Panc1 (cell line): ENCODE measurements at regions not wholly inside any gene's neighbourhood (a gene's known extent, or its start where the extent isn't known, plus 50 kb on each side); places are given as distances from the start of the nearest gene placed in this dataset.

ENCODE experiments used
- ATAC-seq: fragments of 200-7000 bp; cut with Tn5 transposase; 2 replicates; pipeline ENCODE4 v1.9.1; 2020; ENCODE audit warnings: mild to moderate bottlenecking, moderate library complexity
- BruUV-seq: library from RNA; stranded (reverse); fragments of 400-500 nt; replicated peaks from 2 replicates; lab custom pipeline; 2021; lab: Mats Ljungman, UMichigan
- CTCF ChIA-PET: fragments of 300-600 bp; sonication (Branson Sonifier 250); formaldehyde crosslinking; loops from one replicate; lab custom pipeline; 2022; ENCODE audit warnings: antibody characterized with exemption; lab: Charles Lee
- POLR2A ChIA-PET: fragments of 300-600 bp; sonication (Branson Sonifier 250); formaldehyde crosslinking; loops from one replicate; lab custom pipeline; 2022; ENCODE audit warnings: antibody characterized with exemption; lab: Charles Lee
- DNase-seq: peaks from one replicate; pipeline ENCODE4 v3.0.0-alpha.2; 2010; ENCODE audit warnings: low read depth, low spot score
- H3K27ac ChIP-seq: 2 replicates; pipeline ENCODE4 v1.5.1; 2011; ENCODE audit warnings: mild to moderate bottlenecking, low read length, inconsistent platforms
- H3K27me3 ChIP-seq: fragments of 200-500 bp; sonication (Bioruptor generic); 2 replicates; pipeline ENCODE4 v1.6.0; 2014; ENCODE audit warnings: low read length, inconsistent platforms; ENCODE audit not compliant: control insufficient read depth, insufficient read depth
- H3K36me3 ChIP-seq: fragments of 200-500 bp; sonication (Bioruptor generic); 2 replicates; pipeline ENCODE4 v1.5.1; 2014; ENCODE audit warnings: inconsistent platforms, mild to moderate bottlenecking, low read length, moderate library complexity; ENCODE audit not compliant: control insufficient read depth, insufficient read depth
- H3K4me1 ChIP-seq: 2 replicates; pipeline ENCODE4 v1.5.1; 2011; ENCODE audit warnings: inconsistent platforms, mild to moderate bottlenecking, low read length, moderate library complexity; ENCODE audit not compliant: control insufficient read depth, insufficient read depth
- H3K4me3 ChIP-seq, 2 experiments: 2 replicates each; pipeline ENCODE4 v1.5.1; 2011 to 2012; ENCODE audit warnings: low read depth in 2 of 2, low read length in 2 of 2, mild to moderate bottlenecking in 2 of 2, inconsistent platforms in 1 of 2, moderate library complexity in 1 of 2
- H3K9me3 ChIP-seq: fragments of 200-500 bp; sonication (Bioruptor generic); 2 replicates; pipeline ENCODE4 v1.5.1; 2014; ENCODE audit warnings: low read depth, mild to moderate bottlenecking, inconsistent platforms, low read length, moderate library complexity; ENCODE audit not compliant: control insufficient read depth, insufficient read depth
- CTCF ChIP-seq: fragments of 450-650 bp; IDR thresholded peaks from 2 replicates; pipeline ENCODE4 v1.5.1; 2017; ENCODE audit warnings: mild to moderate bottlenecking
- POLR2AphosphoS5 ChIP-seq: IDR thresholded peaks from 2 replicates; pipeline ENCODE4 v1.6.1; 2012; ENCODE audit warnings: mild to moderate bottlenecking, low read depth, low read length, moderate library complexity
- REST ChIP-seq, 2 experiments: IDR thresholded peaks; 2 replicates each; pipeline ENCODE4 v1.6.1; 2011 to 2012; ENCODE audit warnings: low read depth in 2 of 2, control low read depth in 1 of 2, low read length in 1 of 2, mild to moderate bottlenecking in 1 of 2, moderate library complexity in 1 of 2; ENCODE audit not compliant: insufficient read depth in 1 of 2
- SIN3A ChIP-seq: IDR thresholded peaks from 2 replicates; pipeline ENCODE4 v1.6.1; 2012; ENCODE audit warnings: low read depth, mild to moderate bottlenecking, low read length, moderate library complexity, borderline replicate concordance; ENCODE audit not compliant: insufficient read depth
- TCF7L2 ChIP-seq: IDR thresholded peaks from 2 replicates; pipeline ENCODE4 v1.6.1; 2011; ENCODE audit warnings: mild to moderate bottlenecking, low read depth, low read length, inconsistent platforms
- in situ Hi-C: cut with HindIII; loops from 2 replicates; pipeline ENCODE4 v1.10.0; 2016; ENCODE audit warnings: low sequenced_read_pairs, low pct_unique_long_range_greater_than_20kb
- intact Hi-C: fragments of 100-400 bp; cut with micrococcal nuclease; formaldehyde crosslinking; loops from one replicate; pipeline ENCODE4 v1.10.0; 2022; ENCODE audit not compliant: unreplicated experiment

- no peaks in the 10 kb centered on the region for H3K27me3 ChIP-seq
- no peak overlapping the region for H3K27ac ChIP-seq
- intact Hi-C loops: no loop called here
- ATAC-seq (no peak), DNase-seq (no peak)
- no peaks in the 10 kb centered on the region for H3K36me3 ChIP-seq
- no peak overlapping the region for H3K4me3 ChIP-seq
- H3K4me1 ChIP-seq: no peaks in the 10 kb centered on the region
- CTCF ChIA-PET: interaction anchor here (0.6 kb wide), 1 partner anchor 26 kb away, joined by 8 read pairs; no protein-coding TSS in a partner anchor
- in situ Hi-C loops: no loop called here
- no peak for TF ChIP-seq CTCF
- no peak for TF ChIP-seq TCF7L2
- POLR2A ChIA-PET: no interaction called here
- no peaks in the 10 kb centered on the region for H3K9me3 ChIP-seq
- no TSS peak for BruUV-seq
Observed at GRCh38 chr1:30047576-30047975, 675.8 kb downstream of the MATN1 start.

- intact Hi-C loops (no loop called here), in situ Hi-C loops (no loop called here)
- H3K4me3 ChIP-seq: no peak overlapping the region
- ChIA-PET POLR2A (no interaction called here), CTCF (no interaction called here)
- TF ChIP-seq CTCF (no peak), POLR2AphosphoS5 (no peak), SIN3A (no peak), REST (IDR thresholded peaks at IDR 0.05; ENCODE audit: insufficient read depth in 1 of 2, low read depth in 2 of 2, low read length in 1 of 2) (no peak), TCF7L2 (no peak)
- ATAC-seq: no peak
- no peaks in the 10 kb centered on the region for H3K27me3 ChIP-seq
- no peak overlapping the region for H3K27ac ChIP-seq
- DNase-seq: no peak
- H3K9me3 ChIP-seq: no peaks in the 10 kb centered on the region
- no peaks in the 10 kb centered on the region for H3K4me1 ChIP-seq
- H3K36me3 ChIP-seq: no peaks in the 10 kb centered on the region
- BruUV-seq: no TSS peak
Observed at GRCh38 chr1:30046751-30047150, 676.6 kb downstream of the MATN1 start.
